ENCODE measurements at regions not wholly inside any gene's neighbourhood (a gene's known extent, or its start where the extent isn't known, plus 50 kb on each side); places are given as distances from the start of the nearest gene placed in this dataset.

- no peak for TF ChIP-seq CTCF (conservative IDR thresholded peaks at IDR 0.05 in 1 of 2, IDR thresholded peaks at IDR 0.05 in 1 of 2; ENCODE audit: low read depth in 1 of 2, low read length in 2 of 2)
- no peak for TF ChIP-seq EZH2 (IDR thresholded peaks at IDR 0.05; ENCODE audit: low read length, missing control alignments)
These were observed 691.4 kb upstream of the CCDC179 start for GRCh38 chr11:23551706-23552105.
